Superior temporal gyrus (tissue), 1 donor: ENCODE measurements at regions not wholly inside any gene's neighbourhood (a gene's known extent, or its start where the extent isn't known, plus 50 kb on each side); places are given as distances from the start of the nearest gene placed in this dataset.
"Not testable (repeated sequence)": the region's sequence is repeated elsewhere in the genome, so short reads cannot be mapped to it uniquely, and the experiment has no call there.

Experiments used
- DNase-seq: peaks from one replicate; pipeline ENCODE4 v3.0.0-alpha.2; 2016; ENCODE audit errors: extremely low spot score

DNA sequence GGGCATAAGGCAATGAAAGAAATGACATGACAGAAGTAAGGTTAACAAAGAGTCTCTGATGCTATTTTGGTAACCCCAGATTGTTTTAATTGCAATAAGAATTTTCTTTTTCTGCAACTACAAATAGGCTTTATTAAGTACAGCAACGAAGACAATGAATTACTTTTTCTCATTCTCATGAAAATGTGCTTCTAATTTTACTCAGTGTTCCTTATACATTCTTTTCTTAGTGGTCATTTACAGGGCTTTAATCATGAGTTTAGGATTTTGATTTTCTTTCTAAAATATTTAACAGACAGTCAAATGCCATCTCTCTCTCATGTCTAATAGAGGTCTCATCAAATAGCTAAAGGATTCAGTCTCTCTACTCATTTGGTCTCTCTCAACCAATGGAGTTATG is 452.1 kb downstream of the RAP2B start:
- no peak for DNase-seq

DNA sequence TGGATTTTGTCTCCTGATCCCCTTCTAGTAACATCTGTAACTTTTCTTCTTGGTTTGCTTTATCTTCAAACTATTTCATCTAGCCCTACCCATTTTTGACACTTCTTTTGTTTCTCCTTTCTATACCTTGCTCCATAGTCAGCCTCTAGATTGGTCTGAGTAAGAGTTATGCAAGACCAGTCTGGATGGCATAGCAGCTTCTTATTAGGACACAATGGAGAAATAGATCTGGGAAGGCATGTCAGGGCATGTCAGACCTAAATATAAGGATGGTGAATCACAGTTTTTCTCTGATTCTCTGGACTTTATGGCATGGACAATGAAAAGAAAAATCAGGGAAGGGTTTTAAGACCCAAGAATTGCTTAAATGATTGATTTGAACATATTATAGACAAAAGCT is 452.5 kb downstream of the RAP2B start:
- DNase-seq: no peak

DNA sequence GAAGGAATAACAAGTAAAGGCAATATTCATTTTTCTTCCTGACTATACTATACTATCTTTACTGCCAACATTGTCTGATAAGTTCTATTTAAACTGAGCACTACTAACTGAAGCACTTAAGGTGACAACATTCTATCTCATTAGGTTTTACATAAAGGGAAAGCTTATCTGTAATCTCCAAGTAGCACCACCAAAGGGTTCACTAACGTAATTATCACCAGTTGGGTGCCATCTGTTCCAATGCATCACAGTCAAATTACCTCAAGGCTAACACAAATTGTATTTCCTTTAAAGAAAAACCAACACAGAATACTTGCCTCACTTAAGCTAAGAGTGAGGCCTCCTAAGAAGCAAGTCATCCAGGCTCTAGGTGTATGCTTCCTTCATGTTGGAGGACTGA is 453.8 kb downstream of the RAP2B start:
- no peak for DNase-seq

DNA sequence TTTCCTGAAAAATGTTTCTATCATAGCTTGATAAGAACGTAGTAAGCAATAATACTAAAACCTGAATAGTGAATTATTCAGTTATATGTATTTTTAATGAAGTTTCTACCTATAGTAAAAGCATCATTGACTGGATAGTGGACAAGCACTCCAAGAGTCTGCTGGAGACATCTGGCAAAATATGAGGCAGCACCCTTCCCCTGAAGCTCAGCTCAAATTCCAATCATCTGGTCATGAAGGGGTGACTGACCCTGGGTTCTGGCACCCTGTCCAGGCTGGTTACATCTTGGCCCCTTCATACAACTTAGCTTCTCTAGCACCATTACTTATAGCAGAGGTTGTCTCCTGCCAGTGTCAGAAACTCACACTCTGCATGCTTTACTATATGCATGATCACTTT is 455.4 kb downstream of the RAP2B start:
- DNase-seq: no peak

- DNase-seq: no peak
Observed at GRCh38 chr3:153618176-153618575, 456.1 kb downstream of the RAP2B start.

- no peak for DNase-seq
Observed at GRCh38 chr3:153619268-153619667, 457.2 kb downstream of the RAP2B start.

- DNase-seq: no peak
Observed at GRCh38 chr3:153621953-153622352, 459.9 kb downstream of the RAP2B start.

DNA sequence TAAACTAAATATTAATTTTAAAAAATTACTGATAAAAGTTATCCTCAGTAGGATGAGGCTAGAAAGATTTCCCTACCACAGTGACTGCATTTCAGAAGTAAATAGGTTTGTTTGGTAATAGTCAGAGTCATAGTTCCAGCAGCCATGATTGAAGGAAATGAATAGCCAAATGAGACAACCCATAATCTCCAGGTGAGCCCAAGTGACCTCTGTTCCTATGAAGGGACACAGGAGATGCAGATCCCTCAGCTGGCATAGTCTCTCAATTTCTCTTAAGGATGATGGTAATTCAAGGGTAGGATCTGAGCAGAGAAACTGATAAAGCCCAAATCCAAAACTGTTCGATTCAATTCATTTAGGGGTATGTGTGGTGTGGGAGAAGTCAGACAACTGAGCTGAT is 461.8 kb downstream of the RAP2B start:
- DNase-seq: no peak

- DNase-seq: no peak
Observed at GRCh38 chr3:153624310-153625030, 462.4 kb downstream of the RAP2B start.

DNA sequence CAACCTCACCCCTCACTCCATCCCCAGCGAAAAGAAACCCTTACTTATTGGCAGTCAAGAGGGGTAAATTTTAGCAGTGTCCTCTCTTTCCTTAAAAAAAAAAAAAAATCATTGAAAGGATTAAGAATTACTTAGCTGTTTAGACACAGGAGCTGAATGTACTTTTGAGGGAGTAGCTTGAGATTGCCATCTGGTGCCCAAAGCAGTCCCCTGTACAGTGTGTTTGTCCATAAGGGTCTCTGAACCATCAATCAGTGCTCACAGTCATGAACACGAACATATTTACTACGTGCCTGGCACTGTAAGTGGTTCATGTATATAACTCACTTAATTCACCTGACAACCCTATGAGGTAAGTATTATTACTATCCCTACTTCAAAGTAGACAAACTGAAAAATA is 463.5 kb downstream of the RAP2B start:
- DNase-seq: no peak

- DNase-seq: no peak
Observed at GRCh38 chr3:153626158-153626557, 464.1 kb downstream of the RAP2B start.

- DNase-seq: no peak
Observed at GRCh38 chr3:153628591-153628990, 466.6 kb downstream of the RAP2B start.

GRCh38 chr3:153629148-153629547 is 467.1 kb downstream of the RAP2B start:
- no peak for DNase-seq

- DNase-seq: peak; percentile 29
Observed at GRCh38 chr3:153631102-153631501, 469.1 kb downstream of the RAP2B start.

GRCh38 chr3:153631664-153632063 is 469.6 kb downstream of the RAP2B start:
- DNase-seq: no peak

GRCh38 chr3:153633407-153633806 is 471.4 kb downstream of the RAP2B start:
- no peak for DNase-seq

DNA sequence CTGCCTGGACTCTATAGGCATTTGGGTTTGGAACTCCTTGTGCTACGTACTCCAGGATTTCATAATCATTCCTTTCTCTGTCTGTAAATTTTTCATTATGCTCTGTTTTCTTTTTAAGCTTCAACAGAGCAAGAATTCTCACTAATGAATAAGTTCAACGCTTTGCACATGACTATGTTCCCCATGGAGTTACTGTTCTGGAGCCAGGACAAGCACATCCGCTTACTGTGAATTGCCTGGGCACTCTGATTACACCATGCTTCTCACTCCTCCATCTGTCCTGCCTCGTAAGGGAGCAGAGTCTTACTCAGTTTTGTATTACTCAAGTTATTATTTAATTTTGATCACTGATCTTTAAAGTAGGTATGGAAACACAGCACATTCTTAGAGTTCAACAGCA is 472.7 kb downstream of the RAP2B start:
- DNase-seq: no peak

GRCh38 chr3:153639631-153640030 is 477.6 kb downstream of the RAP2B start:
- peak; percentile 44 for DNase-seq

GRCh38 chr3:153640689-153641665 is 479.0 kb downstream of the RAP2B start:
- DNase-seq: no peak

DNA sequence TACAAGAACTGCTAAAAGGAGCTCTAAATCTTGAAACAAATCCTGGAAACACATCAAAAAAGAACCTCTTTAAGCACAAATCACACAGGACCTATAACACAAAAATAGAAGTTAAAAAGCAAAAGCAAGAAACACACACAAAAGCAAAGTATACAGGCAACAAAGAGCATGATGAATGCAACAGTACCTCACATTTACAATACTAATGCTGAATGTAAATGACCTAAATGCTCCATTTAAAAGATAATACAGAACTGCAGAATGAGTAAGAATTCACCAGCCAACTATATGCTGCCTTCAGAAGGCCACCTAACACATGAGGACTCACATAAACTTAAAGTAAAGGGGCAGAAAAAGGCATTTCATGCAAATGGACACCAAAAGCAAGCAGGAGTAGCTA is 478.6 kb upstream of the ARHGEF26 start:
- not testable (repeated sequence) for DNase-seq

- not testable (repeated sequence) for DNase-seq
Observed at GRCh38 chr3:153643471-153643870, 477.7 kb upstream of the ARHGEF26 start.

GRCh38 chr3:153649286-153649839 is 471.8 kb upstream of the ARHGEF26 start:
- DNase-seq: no peak

DNA sequence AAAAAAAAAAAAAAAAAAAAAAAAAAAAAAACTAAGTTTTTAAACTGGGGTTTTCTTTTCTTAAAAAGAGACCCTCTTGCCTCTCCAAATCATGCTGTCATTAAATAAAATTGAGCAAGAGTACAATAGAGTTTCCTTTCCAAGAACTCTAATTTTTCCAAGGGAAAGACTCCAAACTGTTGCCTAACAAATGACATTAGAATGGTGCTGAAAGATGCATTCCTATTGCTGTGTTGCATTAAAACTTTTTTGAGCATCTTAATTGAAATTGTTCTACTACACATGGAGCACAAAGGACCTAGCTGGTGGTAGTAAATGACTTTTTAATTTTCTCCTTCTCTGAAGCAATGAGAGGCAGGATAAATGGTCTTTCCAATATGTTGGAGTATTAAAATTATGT is 469.1 kb upstream of the ARHGEF26 start:
- no peak for DNase-seq
